ENCODE measurements at regions not wholly inside any gene's neighbourhood (a gene's known extent, or its start where the extent isn't known, plus 50 kb on each side); places are given as distances from the start of the nearest gene placed in this dataset.

- H3K9me3 ChIP-seq = no peaks in the 10 kb centered on the region
- no peaks in the 10 kb centered on the region for H3K36me3 ChIP-seq
- H3K4me1 ChIP-seq = no peaks in the 10 kb centered on the region
- intact Hi-C loops (cut with DNase I; ENCODE audit: low total_unique reads) (no loop called here), in situ Hi-C loops (cut with MboI; ENCODE audit: low pct_ligation_motif_present in 1 of 4, low pct_unique_long_range_greater_than_20kb in 1 of 4, low sequenced_read_pairs in 3 of 4) (no loop called here)
- TF ChIP-seq CTCF (IDR thresholded peaks at IDR 0.05) (no peak), POLR2AphosphoS5 (IDR thresholded peaks at IDR 0.05) (no peak), EP300 (IDR thresholded peaks at IDR 0.05; ENCODE audit: low read depth) (no peak), POLR2A (IDR thresholded peaks at IDR 0.05) (no peak)
- no peak overlapping the region for H3K4me3 ChIP-seq
- H3K27me3 ChIP-seq = no peaks in the 10 kb centered on the region
- 50 to 57% methylated on average over 3 of the region's 3 CpGs for WGBS, 2 donors (ENCODE audit: low coverage in 1 of 2)
- H3K27ac ChIP-seq = no peak overlapping the region
- DNase-seq = no peak
Measured at GRCh38 chr9:120091206-120091605, 488.8 kb downstream of the CDK5RAP2 start.

- Histone ChIP-seq H3K4me1 (no peaks in the 10 kb centered on the region), H3K9me3 (no peaks in the 10 kb centered on the region), H3K36me3 (no peaks in the 10 kb centered on the region), H3K4me3 (no peak overlapping the region), H3K27me3 (no peaks in the 10 kb centered on the region), H3K27ac (no peak overlapping the region)
- intact Hi-C loops (cut with DNase I; ENCODE audit: low total_unique reads) = loop anchor here (10.0 kb wide), 1 partner anchor 76 kb away; no protein-coding TSS in a partner anchor
- in situ Hi-C loops (cut with MboI; ENCODE audit: low pct_ligation_motif_present in 1 of 4, low pct_unique_long_range_greater_than_20kb in 1 of 4, low sequenced_read_pairs in 3 of 4) = no loop called here
- WGBS, 2 donors (ENCODE audit: low coverage in 1 of 2) = 50 to 56% methylated on average over 6 to 8 of the region's 8 CpGs
- DNase-seq = no peak
- TF ChIP-seq POLR2AphosphoS5 (IDR thresholded peaks at IDR 0.05) (no peak), EP300 (IDR thresholded peaks at IDR 0.05; ENCODE audit: low read depth) (no peak), CTCF (IDR thresholded peaks at IDR 0.05) (no peak), POLR2A (IDR thresholded peaks at IDR 0.05) (no peak)
Measured at GRCh38 chr9:120080849-120081248, 499.1 kb downstream of the CDK5RAP2 start.

GRCh38 chr9:120078112-120078511, 501.9 kb downstream of the CDK5RAP2 start:
- Histone ChIP-seq H3K4me1 (no peaks in the 10 kb centered on the region), H3K27me3 (no peaks in the 10 kb centered on the region), H3K4me3 (no peak overlapping the region), H3K27ac (no peak overlapping the region), H3K36me3 (no peaks in the 10 kb centered on the region), H3K9me3 (no peaks in the 10 kb centered on the region)
- 72% methylated on average over 2 of the region's 2 CpGs; no CpG with 5 or more reads in 1 of the 2 donors for WGBS, 2 donors (ENCODE audit: low coverage in 1 of 2)
- DNase-seq = no peak
- intact Hi-C loops (cut with DNase I; ENCODE audit: low total_unique reads) = no loop called here
- in situ Hi-C loops (cut with MboI; ENCODE audit: low pct_ligation_motif_present in 1 of 4, low pct_unique_long_range_greater_than_20kb in 1 of 4, low sequenced_read_pairs in 3 of 4) = no loop called here
- TF ChIP-seq POLR2AphosphoS5 (IDR thresholded peaks at IDR 0.05) (no peak), EP300 (IDR thresholded peaks at IDR 0.05; ENCODE audit: low read depth) (no peak), CTCF (IDR thresholded peaks at IDR 0.05) (no peak), POLR2A (IDR thresholded peaks at IDR 0.05) (no peak)

DNA sequence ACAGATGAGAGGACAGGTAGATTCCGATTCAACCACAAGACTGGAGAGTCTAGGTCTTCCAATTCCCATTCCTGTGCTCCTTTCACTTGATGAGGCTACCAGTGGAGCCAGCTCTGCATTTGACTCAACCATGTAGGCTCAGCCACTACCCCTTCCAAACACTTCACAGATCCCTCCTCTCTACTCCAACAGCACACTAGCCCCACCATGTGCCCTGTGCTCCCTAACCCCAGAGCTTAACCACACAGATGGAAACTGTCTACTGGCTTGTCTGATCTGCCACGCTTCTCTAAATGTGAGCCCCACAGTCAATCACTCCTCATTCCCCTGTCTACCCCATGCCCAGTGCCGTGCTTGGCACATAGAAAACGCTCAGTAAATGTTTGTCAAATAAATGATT, 508.2 kb downstream of the CDK5RAP2 start:
- H3K27ac ChIP-seq = no peak overlapping the region
- TF ChIP-seq POLR2A (IDR thresholded peaks at IDR 0.05) = no peak
- TF ChIP-seq CTCF (IDR thresholded peaks at IDR 0.05) = no peak
- TF ChIP-seq EP300 (IDR thresholded peaks at IDR 0.05; ENCODE audit: low read depth) = no peak
- no peaks in the 10 kb centered on the region for H3K9me3 ChIP-seq
- DNase-seq = no peak
- in situ Hi-C loops (cut with MboI; ENCODE audit: low pct_ligation_motif_present in 1 of 4, low pct_unique_long_range_greater_than_20kb in 1 of 4, low sequenced_read_pairs in 3 of 4) = no loop called here
- no peaks in the 10 kb centered on the region for H3K4me1 ChIP-seq
- H3K36me3 ChIP-seq = no peaks in the 10 kb centered on the region
- intact Hi-C loops (cut with DNase I; ENCODE audit: low total_unique reads) = no loop called here
- 60 to 73% methylated on average over 1 to 4 of the region's 4 CpGs for WGBS, 2 donors (ENCODE audit: low coverage in 1 of 2)
- H3K27me3 ChIP-seq = no peaks in the 10 kb centered on the region
- no peak overlapping the region for H3K4me3 ChIP-seq
